Panc1 (cell line): ENCODE measurements at regions not wholly inside any gene's neighbourhood (a gene's known extent, or its start where the extent isn't known, plus 50 kb on each side); places are given as distances from the start of the nearest gene placed in this dataset.

Experiments
- ATAC-seq: fragments of 200-7000 bp; cut with Tn5 transposase; 2 replicates; pipeline ENCODE4 v1.9.1; 2020; ENCODE audit warnings: mild to moderate bottlenecking, moderate library complexity
- BruUV-seq: library from RNA; stranded (reverse); fragments of 400-500 nt; replicated peaks from 2 replicates; lab custom pipeline; 2021; lab: Mats Ljungman, UMichigan
- CTCF ChIA-PET: fragments of 300-600 bp; sonication (Branson Sonifier 250); formaldehyde crosslinking; loops from one replicate; lab custom pipeline; 2022; ENCODE audit warnings: antibody characterized with exemption; lab: Charles Lee
- POLR2A ChIA-PET: fragments of 300-600 bp; sonication (Branson Sonifier 250); formaldehyde crosslinking; loops from one replicate; lab custom pipeline; 2022; ENCODE audit warnings: antibody characterized with exemption; lab: Charles Lee
- DNase-seq: peaks from one replicate; pipeline ENCODE4 v3.0.0-alpha.2; 2010; ENCODE audit warnings: low read depth, low spot score
- H3K27ac ChIP-seq: 2 replicates; pipeline ENCODE4 v1.5.1; 2011; ENCODE audit warnings: mild to moderate bottlenecking, low read length, inconsistent platforms
- H3K27me3 ChIP-seq: fragments of 200-500 bp; sonication (Bioruptor generic); 2 replicates; pipeline ENCODE4 v1.6.0; 2014; ENCODE audit warnings: low read length, inconsistent platforms; ENCODE audit not compliant: control insufficient read depth, insufficient read depth
- H3K36me3 ChIP-seq: fragments of 200-500 bp; sonication (Bioruptor generic); 2 replicates; pipeline ENCODE4 v1.5.1; 2014; ENCODE audit warnings: inconsistent platforms, mild to moderate bottlenecking, low read length, moderate library complexity; ENCODE audit not compliant: control insufficient read depth, insufficient read depth
- H3K4me1 ChIP-seq: 2 replicates; pipeline ENCODE4 v1.5.1; 2011; ENCODE audit warnings: inconsistent platforms, mild to moderate bottlenecking, low read length, moderate library complexity; ENCODE audit not compliant: control insufficient read depth, insufficient read depth
- H3K4me3 ChIP-seq, 2 experiments: 2 replicates each; pipeline ENCODE4 v1.5.1; 2011 to 2012; ENCODE audit warnings: low read depth in 2 of 2, low read length in 2 of 2, mild to moderate bottlenecking in 2 of 2, inconsistent platforms in 1 of 2, moderate library complexity in 1 of 2
- H3K9me3 ChIP-seq: fragments of 200-500 bp; sonication (Bioruptor generic); 2 replicates; pipeline ENCODE4 v1.5.1; 2014; ENCODE audit warnings: low read depth, mild to moderate bottlenecking, inconsistent platforms, low read length, moderate library complexity; ENCODE audit not compliant: control insufficient read depth, insufficient read depth
- CTCF ChIP-seq: fragments of 450-650 bp; IDR thresholded peaks from 2 replicates; pipeline ENCODE4 v1.5.1; 2017; ENCODE audit warnings: mild to moderate bottlenecking
- POLR2AphosphoS5 ChIP-seq: IDR thresholded peaks from 2 replicates; pipeline ENCODE4 v1.6.1; 2012; ENCODE audit warnings: mild to moderate bottlenecking, low read depth, low read length, moderate library complexity
- REST ChIP-seq, 2 experiments: IDR thresholded peaks; 2 replicates each; pipeline ENCODE4 v1.6.1; 2011 to 2012; ENCODE audit warnings: low read depth in 2 of 2, control low read depth in 1 of 2, low read length in 1 of 2, mild to moderate bottlenecking in 1 of 2, moderate library complexity in 1 of 2; ENCODE audit not compliant: insufficient read depth in 1 of 2
- SIN3A ChIP-seq: IDR thresholded peaks from 2 replicates; pipeline ENCODE4 v1.6.1; 2012; ENCODE audit warnings: low read depth, mild to moderate bottlenecking, low read length, moderate library complexity, borderline replicate concordance; ENCODE audit not compliant: insufficient read depth
- TCF7L2 ChIP-seq: IDR thresholded peaks from 2 replicates; pipeline ENCODE4 v1.6.1; 2011; ENCODE audit warnings: mild to moderate bottlenecking, low read depth, low read length, inconsistent platforms
- in situ Hi-C: cut with HindIII; loops from 2 replicates; pipeline ENCODE4 v1.10.0; 2016; ENCODE audit warnings: low sequenced_read_pairs, low pct_unique_long_range_greater_than_20kb
- intact Hi-C: fragments of 100-400 bp; cut with micrococcal nuclease; formaldehyde crosslinking; loops from one replicate; pipeline ENCODE4 v1.10.0; 2022; ENCODE audit not compliant: unreplicated experiment

GRCh38 chr21:25097648-25098047 lies 509.6 kb downstream of the MRPL39 start:
- no peak for DNase-seq
- intact Hi-C loops (no loop called here), in situ Hi-C loops (no loop called here)
- no peak overlapping the region for H3K4me3 ChIP-seq
- no peaks in the 10 kb centered on the region for H3K4me1 ChIP-seq
- no peak for ATAC-seq
- H3K27ac ChIP-seq, result no peak overlapping the region
- POLR2A ChIA-PET, result no interaction called here
- CTCF ChIA-PET, result no interaction called here
- H3K9me3 ChIP-seq, result no peaks in the 10 kb centered on the region
- TF ChIP-seq POLR2AphosphoS5 (no peak), TCF7L2 (no peak), REST (IDR thresholded peaks at IDR 0.05; ENCODE audit: insufficient read depth in 1 of 2, low read depth in 2 of 2, low read length in 1 of 2) (no peak), CTCF (no peak), SIN3A (no peak)
- H3K27me3 ChIP-seq, result no peaks in the 10 kb centered on the region
- no TSS peak for BruUV-seq
- no peaks in the 10 kb centered on the region for H3K36me3 ChIP-seq

GRCh38 chr21:25094695-25095094 lies 512.6 kb downstream of the MRPL39 start:
- in situ Hi-C loops (no loop called here), intact Hi-C loops (no loop called here)
- no peaks in the 10 kb centered on the region for H3K4me1 ChIP-seq
- no peaks in the 10 kb centered on the region for H3K36me3 ChIP-seq
- no peak overlapping the region for H3K4me3 ChIP-seq
- ChIA-PET CTCF (no interaction called here), POLR2A (no interaction called here)
- TF ChIP-seq TCF7L2, result no peak
- no peak for TF ChIP-seq CTCF
- TF ChIP-seq POLR2AphosphoS5, result no peak
- no peak for TF ChIP-seq SIN3A
- TF ChIP-seq REST (IDR thresholded peaks at IDR 0.05; ENCODE audit: insufficient read depth in 1 of 2, low read depth in 2 of 2, low read length in 1 of 2), result no peak
- DNase-seq (no peak), ATAC-seq (no peak)
- H3K9me3 ChIP-seq, result no peaks in the 10 kb centered on the region
- no peak overlapping the region for H3K27ac ChIP-seq
- H3K27me3 ChIP-seq, result no peaks in the 10 kb centered on the region
- no TSS peak for BruUV-seq
